Activated T-cell treated with anti-CD3 and anti-CD28 coated beads, Interleukin-2, amount 50 U/mL, for 1 hour (primary cell): ENCODE measurements at regions not wholly inside any gene's neighbourhood (a gene's known extent, or its start where the extent isn't known, plus 50 kb on each side); places are given as distances from the start of the nearest gene placed in this dataset.
"Not testable (repeated sequence)": the region's sequence is repeated elsewhere in the genome, so short reads cannot be mapped to it uniquely, and the experiment has no call there.

ENCODE experiments used
- DNase-seq: peaks from one replicate; pipeline ENCODE4 v3.0.0-alpha.2; 2020

DNA sequence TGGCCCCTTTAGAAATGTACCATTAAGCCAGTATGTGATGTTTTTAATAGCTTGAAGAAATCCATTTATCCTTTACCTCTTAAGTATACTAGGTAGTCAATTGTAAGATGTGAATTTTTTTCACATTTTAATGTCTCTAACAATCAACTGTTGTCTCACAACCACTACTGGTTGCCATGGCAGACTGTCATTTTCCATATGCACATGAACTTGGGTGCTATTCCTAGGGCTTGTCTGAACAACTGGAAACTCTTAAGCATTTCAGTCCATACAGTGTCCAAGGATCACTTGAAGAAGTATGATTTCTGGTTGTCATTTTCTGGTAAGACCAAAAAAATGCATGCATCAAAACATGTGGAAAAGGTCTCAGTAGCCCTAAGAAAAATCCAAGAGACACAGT lies 315.1 kb downstream of the HHIPL2 start:
- DNase-seq: no peak

DNA sequence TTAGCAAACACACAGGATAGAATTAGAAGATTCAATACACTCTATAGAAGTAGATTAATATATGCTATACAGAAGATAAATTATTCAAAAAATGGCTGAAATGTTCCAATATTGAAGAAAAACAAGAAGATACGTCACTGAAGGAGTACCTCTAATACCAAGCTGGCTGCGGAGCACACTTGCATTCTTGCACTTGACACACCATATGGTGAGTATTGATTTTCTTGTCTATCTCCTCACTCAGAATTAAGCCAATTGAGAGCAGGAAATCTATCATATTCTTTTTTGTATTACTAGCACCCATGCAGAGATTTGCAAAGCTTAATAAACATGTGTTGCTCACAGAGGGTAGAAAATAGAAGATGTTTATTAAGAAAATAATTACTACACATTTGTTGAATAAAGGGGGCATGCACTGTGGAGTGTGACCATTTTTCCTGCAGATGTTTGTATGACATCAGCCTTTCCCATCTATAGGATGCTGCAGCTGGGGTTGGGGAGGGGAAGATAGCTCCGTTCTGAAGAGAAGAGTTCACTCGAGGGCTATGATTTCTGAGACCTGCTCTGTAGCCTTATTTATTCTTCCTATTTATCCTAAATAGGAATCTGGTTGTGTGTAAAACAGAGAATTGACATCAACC lies 318.1 kb downstream of the HHIPL2 start:
- no peak for DNase-seq

DNA sequence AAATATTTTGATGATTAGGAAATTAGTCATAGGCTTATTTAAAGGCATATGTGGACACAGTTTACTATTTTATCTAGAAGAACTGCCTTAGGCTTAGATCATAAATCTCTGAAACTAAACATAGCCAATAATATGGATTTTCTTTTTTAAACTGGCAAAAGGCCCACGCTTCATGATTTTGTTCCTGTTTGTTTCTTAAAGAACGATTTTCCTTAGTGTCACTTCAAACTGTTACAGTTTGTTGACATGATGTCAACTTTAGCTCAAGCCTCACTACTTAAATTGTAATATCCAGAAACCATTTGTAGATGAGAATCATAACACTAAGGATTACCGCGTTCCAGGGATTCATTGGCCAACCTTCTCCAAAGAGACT lies 322.6 kb downstream of the HHIPL2 start:
- no peak for DNase-seq

DNA sequence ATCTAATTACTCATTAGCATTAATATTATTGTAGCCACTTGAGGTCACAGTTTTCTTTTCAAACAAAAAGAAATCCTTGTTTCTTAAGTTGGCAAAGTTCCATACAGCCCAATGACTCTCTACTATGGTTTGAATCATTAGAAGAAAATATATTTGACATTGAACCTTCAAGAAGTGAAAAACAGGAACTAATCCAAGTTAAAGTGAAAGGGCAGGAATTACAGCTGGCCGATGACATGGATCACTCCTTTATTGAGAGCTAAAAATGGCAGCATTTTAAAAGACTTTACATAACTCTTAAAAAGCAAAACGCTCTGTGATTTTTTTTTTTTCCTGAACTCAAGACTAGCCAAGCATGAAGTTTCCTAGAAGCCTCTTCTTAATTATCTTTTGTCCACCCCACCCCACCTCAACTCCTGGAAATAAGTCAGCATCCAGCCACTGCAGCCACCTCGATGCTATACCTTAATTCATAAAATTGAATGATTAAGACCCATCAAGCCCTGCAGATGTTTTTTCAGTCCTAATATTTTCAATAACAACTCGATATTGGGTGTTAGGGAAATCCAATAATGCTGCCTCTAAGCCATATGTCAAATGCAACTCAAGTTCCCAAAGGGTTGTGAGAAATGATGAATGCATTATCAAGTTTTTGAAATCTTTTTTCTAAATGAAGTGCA lies 323.1 kb downstream of the HHIPL2 start:
- DNase-seq: no peak

DNA sequence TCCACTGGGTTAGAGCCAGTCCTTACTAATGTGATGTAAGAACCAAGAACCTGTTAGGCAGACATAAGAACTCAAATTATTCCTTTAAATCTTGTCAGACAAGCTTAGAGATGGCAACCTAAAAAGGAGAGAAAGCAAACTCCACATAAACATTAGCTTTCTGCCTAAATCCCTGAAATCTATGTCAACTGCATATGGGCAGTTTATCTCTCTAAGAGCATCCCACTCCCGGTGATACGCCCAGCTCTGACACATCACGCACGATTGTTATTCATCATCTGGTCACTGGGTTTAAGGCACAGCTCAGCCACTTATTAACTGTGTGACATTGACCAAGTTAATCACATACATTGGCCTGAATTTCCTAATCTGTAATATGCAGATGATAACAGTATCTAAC lies 323.7 kb downstream of the HHIPL2 start:
- DNase-seq: no peak

DNA sequence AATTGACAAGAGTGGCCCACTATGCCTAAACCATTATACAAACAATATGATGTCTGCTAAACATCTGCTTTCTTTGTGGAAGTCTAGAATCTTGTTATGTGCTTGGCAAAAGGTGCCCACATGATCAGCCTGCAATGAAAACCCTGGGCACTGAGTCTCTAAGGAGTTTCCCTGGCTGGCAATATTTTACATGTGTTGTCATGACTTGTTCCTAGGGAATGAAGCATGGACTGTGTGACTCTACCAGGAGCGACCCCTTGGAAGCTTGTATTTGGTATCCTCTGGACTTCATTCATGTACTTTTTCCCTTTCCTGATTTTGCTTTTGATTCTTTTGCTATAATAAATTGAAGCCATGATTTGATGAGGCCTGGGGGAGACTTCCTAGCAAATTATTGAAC lies 324.9 kb downstream of the HHIPL2 start:
- no peak for DNase-seq

DNA sequence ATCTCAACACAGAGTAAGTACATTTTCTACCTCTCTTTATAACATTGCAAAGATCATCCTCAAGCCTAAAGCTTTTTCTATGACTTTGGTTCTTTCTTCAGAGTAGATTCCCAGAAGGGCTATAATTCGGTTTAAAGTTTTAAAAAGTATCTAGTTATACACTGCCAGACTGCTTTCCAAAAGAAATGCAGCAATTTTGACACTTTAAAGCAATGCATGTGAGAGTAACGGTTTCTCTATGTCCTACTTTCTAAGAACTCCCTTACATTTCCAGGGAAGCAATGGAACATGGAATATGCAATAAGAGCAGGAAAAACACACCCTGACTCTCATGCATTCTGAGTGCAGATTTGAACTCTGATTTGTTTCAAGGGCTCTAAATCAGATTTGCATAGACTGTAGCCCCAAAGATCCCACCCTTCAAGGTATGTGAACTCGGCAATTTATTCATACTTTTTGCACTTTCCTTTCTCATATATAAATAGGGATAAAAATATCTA lies 331.6 kb downstream of the HHIPL2 start:
- no peak for DNase-seq

DNA sequence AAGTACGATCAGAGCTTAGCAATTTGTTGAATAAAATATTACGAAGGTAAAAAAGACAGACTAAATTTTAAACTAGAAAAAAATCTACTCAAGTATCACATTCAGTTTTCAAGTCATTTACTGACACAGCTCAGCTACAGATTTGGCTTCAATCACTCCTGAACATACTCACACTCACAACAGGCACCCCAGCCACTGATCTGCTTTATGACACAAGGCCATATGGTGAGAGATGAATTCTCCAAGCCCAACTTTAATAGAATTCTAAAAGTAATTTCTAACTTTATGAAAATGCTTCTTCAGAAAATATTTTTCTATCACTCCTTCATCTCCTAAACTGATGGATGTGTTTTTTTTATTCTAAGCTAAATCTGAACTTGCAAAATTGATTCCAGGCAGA lies 337.1 kb downstream of the HHIPL2 start:
- DNase-seq: no peak

DNA sequence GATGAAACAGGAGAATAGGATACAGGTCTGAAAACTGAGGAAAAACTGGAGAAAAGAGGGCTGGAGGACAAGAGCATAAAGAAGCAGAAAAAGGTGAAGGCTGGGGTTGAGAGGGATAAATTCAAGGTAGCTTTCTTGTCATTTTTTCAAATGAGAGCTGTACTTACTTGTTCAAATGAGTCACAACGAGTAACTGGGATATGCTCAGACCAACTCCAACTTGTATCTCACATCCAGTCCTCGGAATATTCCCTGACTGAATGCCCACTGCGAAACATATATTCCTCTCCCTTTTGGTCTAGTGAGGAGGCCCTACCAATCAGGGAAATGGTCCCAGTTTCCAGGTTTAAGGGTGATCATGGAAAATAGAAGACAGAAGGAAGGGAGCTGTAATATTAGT lies 343.4 kb downstream of the HHIPL2 start:
- DNase-seq: no peak

DNA sequence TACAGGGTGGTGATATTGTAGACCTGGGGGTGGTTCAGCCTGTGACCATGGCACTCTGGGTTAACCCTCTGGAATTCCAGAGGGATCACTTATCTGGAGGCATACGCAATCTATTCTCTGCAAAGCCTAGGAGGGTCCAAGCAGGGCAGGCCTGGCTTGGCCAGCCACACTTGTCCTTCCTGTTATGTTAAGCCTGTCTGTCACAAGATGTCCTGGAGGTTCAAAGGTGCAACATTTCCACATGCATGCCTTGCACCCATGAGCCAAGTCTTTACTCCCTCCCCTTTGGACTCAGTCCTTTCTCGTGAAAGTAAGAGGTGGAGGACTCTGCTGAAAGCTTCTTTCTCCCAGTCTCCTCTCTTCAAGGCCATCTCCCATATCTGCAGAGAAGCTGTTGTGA lies 345.1 kb downstream of the HHIPL2 start:
- DNase-seq: no peak

DNA sequence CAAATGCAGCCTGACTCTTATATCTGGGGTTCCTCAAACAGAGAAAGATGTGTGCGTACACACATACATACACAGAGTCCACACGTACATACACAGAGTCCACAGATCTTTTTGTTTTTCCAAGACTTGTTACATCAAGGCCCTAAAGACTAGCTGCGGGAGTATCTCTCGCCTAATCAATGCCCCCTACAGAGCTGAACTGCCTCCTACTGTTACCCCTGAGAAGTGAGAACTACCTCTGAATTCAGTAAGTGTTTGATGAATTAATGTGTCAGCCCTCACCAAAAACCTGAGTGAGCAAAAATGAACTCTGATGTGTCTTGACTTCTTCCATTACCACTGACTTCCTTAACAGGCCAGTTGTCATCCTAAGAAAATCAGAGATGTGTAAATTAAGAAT lies 351.2 kb downstream of the HHIPL2 start:
- no peak for DNase-seq

DNA sequence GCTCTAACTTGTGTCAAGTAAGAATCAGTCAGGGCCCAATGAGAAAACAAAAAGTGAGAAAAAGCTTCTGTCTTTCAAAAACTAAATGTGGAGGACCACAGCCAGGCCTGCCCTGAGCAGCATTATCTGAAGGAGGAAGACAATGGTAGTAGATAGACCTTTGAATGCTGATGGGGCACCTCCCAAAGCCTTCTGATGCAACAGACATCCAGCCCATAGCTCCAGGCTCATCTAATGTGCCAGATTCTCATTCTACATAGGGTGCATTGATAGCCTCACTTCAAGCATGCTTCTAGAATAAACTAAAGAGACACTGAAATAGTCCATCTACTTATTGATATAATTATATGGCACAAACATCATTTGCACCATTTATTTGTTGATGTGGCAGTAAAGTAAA lies 351.6 kb downstream of the HHIPL2 start:
- no peak for DNase-seq

DNA sequence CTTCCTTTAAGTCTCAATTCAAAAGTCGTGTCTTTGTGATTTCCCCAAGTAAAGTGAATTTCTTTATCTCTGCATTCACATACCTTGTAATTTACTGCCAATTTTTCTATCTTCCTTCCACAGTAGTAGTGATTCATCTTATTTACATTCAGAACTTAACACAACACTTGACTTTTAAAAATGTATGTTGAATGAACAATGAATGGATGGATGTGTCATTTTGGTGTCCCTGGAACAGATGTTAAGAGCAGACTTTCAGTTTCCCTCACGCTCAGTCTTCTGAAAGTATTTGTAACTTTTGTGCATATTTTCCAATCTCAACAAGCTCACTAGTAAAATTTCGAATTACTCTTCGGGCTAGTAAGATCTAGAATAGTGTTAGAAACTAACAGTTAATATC lies 352.0 kb downstream of the HHIPL2 start:
- no peak for DNase-seq

DNA sequence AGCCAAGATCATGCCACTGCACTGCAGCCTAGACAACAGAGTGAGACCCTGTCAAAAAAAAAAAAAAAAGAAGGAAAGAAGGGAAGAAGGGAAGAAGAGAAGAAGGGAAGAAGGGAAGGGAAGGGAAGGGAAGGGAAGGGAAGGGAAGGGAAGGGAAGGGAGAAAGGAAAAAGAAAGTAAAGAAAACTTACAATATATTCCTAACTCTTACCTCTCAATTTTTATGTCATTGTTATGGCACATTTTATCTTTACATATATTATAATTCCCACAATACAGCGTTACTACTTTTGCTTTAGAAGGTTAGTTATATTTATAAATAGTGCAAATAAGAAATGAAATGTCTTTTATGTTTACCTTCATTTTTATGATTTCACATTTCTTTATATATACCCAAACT lies 358.7 kb downstream of the HHIPL2 start:
- no peak for DNase-seq

DNA sequence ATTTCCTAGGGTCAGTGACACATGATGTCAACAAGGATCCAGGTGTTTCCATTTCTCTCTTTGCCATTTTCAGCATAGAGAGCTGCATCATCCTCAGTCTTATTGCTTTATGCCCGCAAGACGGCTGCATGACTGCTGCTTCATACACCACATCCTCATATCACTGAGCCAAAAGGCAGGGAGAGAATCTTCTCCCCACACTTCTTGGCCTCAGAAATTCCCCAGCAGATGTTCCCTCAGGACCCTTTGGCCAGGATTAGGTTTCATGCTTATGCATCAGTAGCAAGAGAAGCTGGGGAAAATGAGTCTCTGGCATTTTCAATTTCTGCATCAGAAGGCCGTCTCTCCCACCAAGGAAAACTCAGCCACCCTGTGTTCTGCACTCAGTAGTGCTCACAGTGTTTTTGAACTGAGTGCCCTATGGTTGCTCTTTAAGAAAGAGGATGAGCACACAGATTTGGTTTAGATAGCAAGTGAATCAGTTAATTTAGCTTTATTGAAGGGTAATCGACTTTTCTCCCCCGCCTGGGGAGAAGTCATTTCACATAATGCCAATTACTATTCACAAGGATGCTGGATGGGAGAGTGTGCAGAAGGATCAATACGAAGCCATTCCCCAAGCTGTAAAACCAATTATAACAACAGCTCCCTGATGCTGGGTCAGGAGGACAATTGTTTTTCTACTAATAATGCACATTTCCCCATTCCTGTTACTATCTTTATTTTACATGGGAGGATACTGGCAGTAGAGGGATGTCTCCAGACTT lies 360.2 kb downstream of the HHIPL2 start:
- DNase-seq: no peak

DNA sequence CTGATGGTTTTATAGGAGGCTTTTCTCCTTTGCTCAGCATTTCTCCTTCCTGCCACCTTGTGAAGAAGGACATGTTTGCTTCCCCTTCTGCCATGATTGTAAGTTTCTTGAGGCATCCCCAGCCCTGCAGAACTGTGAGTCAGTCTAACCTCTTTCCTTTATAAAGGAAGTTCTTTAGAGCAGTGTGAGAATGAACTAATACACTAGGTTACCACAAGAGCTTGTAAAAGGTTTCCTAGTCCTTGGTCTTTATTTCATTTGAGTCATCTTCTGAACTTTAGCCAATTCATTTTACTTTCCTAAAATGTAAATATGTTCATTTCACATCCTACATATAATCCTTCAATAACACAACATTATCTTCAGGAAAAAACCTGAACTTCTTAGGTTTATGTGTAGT lies 365.3 kb downstream of the HHIPL2 start:
- DNase-seq: no peak

DNA sequence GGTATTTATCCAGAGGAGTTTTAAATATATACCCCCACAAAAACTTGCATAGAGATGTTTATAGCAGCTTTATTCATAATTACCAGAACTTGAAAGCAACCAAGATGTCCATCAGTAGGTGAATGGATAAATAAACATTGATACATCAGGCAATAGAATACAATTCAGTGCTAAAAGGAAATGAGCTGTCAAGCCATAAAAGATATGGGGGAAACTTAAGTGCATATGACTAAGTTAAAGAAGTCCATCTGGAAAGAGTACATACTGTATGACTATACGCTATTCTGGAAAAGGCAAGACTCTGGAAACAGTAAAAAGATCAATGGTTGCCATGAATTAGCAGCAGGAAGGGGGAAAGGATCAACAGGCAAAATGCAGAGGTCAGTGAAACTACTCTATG lies 366.7 kb downstream of the HHIPL2 start:
- no peak for DNase-seq

DNA sequence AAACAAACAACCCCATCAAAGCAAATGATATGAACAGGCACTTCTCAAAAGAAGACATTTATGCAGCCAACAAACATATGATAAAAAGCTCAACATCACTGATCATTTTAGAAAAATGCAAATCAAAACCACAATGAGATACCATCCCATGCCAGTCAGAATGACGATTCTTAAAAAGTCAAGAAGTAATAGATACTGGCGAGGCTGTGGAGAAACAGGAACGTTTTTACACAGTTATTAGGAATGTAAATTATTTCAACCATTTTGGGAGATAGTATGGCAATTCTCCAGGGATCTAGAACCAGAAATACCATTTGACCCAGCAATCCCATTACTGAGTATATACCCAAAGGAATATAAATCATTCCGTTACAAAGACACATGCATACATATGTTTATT lies 370.4 kb downstream of the HHIPL2 start:
- not testable (repeated sequence) for DNase-seq

DNA sequence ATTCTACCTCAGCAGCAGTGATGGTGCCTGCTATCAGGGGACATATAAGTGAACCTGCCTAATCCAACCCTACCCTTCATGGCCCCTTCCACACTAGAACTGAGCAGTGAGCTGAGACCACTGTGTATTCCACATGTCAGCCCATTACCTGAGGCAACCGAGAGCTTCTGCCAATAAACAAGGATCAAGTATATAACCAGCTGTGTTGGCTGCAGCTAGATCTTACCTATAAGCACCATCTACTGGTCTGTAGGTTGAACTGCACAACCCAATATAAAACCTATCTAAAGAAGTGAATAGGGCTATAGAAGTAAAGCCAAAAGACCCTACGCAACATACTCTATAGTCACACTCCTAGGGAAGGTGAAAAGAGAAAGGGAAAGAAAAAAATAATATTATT lies 376.9 kb downstream of the HHIPL2 start:
- no peak for DNase-seq

DNA sequence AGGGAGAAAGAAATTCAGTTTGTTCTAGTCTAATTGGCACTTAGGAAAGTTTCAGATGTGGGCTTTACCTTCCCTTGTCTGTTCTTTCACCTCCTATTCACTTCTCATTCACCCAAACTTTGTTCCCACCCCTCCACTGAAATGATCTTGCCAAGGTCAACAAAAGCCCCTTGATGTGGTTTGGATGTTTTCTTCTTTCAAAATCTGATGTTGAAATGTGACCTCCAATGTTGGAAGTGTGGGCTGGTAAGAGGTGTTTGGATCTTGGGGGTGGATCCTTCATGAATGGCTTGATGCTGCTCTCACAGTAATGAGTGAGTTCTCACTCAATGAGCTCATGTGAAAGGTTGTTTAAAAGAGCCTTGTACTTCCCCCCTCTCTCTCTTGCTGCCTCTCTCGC lies 379.3 kb downstream of the HHIPL2 start:
- no peak for DNase-seq

DNA sequence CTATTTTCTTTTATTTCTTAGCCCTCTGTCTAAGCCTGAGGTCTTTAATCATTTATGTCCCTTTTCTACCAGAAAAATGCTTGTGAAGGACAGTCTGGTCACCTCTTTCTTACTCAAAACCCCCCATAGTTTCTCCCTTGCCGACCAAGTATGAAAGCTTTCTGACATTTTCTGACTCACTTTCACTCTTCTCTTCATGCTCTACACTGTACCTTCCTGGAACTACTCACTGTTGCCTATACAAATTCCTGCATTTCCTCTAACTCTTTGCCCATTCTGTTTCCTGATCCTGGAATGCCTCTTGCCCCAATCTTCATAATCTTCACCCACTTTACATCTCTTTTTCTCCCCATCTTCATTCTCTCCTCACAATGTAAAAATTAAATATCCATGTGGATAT lies 380.0 kb downstream of the HHIPL2 start:
- no peak for DNase-seq

DNA sequence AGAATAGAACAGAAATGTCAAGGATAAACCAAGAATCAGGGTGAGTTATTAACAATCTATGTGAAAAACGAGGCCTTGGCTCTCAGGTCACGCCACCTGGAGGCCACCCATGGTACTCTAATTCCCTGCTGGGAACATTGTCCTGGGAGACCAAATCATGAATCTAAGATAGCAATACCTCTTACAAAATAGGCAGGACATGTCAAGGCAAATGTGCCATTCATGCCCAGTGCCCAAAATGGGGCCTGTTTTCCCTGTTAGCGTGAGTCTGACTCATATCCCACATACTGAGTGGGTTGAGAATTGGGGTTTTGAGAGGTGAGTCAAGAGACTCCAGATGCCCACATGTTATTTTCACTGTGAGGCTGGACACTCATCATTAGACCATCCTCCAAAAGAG lies 380.8 kb downstream of the HHIPL2 start:
- DNase-seq: no peak

DNA sequence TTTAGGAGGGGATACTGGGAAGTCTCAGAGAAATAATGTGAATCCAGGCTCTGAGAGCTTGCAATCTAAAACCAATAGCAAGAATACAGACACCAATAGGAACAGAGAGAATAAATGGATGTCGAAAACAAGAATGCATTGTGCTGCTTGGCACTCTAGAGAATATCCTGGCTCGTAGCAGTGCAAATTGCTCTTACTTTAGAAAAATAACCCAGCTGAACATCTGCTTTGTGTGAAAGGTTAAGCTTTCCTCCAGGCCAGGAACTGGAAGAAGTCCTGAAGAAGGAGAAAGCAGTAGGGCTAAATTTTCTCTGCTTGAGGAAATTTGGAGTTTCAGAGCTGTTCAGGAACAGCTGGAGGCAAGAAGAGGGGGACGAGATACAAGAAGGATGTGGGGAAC lies 382.3 kb downstream of the HHIPL2 start:
- no peak for DNase-seq

DNA sequence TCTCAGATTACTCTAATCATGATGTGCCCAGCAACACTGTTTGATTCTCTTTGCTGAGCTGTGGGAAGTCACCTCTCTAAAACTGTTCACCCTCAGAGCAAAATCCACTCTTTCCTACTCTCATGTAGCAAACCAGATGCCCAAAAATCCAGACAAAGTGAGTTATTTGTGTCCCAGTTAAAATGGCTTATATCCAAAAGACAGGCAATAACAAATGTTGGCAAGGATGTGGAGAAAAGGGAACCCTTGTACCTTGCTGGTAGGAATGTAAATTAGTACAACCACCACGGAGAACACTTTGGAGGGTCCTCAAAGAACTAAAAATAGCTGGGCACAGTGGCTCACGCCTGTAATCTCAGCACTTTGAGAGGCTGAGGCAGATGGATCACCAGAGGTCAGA lies 384.0 kb downstream of the HHIPL2 start:
- DNase-seq: no peak
